ENCODE measurements at regions not wholly inside any gene's neighbourhood (a gene's known extent, or its start where the extent isn't known, plus 50 kb on each side); places are given as distances from the start of the nearest gene placed in this dataset.
"Not testable (repeated sequence)": the region's sequence is repeated elsewhere in the genome, so short reads cannot be mapped to it uniquely, and the experiment has no call there.

DNA sequence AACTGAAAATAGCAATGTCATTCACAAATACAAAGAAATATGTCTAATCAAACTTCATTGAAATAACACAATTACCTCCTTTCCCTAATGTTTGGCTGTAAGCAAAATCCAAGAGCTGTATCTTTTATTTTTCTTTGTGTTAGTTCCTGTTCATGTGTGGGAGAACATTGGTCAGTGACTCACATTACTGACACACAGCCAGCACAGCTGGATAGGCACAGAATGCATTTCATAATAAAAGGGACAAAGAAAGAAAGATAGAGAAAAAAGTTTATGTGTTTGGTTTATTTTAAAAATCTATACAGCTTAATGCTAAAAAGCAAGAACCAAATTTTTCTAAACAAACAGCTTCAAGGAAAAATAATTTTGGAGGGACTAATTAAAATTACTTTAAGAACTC lies 185.6 kb upstream of the COL3A1 start:
- DNase-seq: peak; percentile 90

DNA sequence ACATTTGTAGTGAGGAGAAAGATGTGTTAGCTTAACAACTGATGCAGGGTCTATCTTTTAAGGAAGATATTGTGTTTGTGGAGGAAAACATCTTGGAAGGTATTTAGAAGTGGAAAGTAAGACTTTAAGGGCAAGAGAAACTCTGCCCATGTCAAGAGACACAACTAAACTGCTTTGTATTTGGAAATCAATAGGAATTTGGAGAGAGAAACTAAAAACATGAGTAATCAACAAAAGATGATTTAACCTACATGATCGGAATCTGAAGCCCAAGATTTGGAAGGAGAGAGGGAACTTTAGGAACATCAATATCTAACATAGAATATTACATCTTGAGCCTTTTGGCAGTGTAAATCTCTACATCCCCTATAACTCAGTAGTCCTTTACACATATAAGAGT lies 184.2 kb upstream of the COL3A1 start:
- DNase-seq: no peak

DNA sequence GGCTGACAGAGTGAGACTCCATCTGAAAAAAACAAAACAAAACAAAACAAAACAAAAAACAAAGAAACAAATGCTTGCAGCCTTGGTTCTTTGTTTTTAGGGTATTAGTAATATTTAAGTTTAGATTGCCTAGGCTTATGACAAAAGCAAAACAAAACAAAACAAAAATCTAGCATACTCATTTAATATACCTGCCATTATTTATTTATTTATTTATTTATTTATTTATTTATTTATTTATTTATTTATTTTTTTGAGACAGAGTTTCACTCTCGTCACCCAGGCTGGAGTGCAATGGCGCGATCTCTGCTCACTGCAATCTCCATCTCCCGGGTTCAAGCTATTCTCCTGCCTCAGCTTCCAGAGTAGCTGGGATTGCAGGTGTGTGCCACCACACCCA lies 179.7 kb upstream of the COL3A1 start:
- DNase-seq: not testable (repeated sequence)

DNA sequence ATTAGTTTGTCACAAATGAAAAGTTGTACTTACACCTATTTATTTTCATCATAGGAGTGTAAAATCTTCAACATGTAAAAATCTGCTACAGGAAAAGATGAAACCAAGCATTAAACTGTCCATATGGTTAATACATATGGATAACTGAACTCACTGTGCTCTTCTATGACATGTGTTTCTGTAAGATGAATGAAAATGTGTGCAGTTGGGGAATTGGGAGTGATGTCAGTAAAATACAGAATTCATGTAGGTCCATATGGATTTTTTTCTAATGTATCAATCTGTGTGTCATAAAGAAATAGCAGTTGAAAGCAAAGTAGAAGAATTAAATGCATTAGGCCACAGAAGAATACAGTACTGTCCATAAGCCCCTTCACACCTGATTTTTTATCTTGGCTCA lies 178.4 kb upstream of the COL3A1 start:
- no peak for DNase-seq

DNA sequence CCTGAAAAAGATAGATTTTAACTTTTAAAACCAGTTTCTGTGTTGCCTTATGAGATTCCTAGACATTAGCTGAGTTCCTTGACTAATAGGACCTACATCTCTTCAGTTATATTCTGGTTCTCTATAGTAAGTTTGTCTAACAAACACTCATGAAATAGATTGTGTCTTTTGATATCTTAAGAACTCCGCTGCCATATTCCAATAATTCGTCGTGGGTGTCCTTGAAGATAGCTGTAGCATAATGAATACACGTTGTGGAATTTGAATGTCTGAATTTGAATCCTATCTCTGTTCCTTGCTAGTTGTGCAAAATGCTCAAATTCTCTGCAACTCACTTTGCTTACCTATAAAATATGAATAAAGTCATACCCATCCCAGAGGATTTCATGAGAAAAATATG lies 176.8 kb upstream of the COL3A1 start:
- no peak for DNase-seq

DNA sequence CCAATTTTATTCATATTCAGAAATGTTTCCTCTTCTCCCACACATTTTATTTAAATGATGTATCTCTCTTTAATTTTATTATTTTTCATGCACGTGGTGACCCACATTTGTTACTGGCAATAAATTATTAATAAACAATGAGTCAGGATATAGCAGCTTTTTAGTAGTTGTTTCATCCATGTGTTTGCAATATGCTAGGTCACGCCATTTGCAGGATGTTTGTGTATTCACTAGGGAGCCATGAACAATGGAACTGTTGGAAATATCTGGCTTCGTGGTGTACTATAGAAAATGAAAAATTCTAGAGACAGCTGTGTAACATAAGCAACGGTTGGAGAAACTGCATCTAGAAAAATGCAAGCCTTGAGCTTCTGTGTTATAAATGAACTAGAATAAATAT lies 176.0 kb upstream of the COL3A1 start:
- peak; percentile 86 for DNase-seq

DNA sequence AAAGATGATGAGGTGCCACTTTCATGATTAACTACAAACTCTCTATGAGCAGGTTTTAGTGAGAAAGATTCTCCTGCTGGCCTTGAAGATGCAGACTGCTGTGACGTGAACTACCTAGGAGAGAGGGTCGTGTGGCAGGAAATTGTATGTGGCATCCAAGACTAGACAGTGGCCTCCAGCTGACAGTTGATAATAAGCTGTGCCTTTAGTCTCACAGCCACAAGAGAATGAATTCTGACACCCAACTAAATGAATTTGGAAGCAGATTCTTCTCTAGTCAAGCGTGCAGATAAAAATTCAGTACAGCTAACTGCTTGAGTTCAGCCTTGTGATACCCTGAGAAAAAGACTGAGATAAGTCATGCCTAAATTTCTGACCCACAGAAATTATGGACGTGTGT lies 169.0 kb upstream of the COL3A1 start:
- no peak for DNase-seq

DNA sequence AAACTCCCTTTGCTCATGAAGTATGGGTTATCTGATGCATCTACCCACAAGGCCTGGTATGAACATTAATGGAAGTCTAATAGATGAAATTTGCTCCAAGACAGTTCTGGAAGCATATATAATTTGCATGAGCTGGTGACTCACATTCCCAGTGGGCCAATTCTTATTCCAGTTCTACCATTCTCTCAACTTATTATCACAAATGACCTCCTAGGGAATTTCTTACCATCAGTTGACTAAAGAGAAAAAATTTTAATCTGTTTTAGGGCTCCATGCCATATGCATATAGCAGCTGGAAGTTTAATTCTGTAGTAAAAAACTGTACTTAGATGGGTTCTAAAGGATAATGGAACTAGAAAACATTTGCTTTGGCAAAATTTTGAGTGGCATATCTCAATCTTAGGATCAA lies 165.2 kb upstream of the COL3A1 start:
- DNase-seq: no peak

DNA sequence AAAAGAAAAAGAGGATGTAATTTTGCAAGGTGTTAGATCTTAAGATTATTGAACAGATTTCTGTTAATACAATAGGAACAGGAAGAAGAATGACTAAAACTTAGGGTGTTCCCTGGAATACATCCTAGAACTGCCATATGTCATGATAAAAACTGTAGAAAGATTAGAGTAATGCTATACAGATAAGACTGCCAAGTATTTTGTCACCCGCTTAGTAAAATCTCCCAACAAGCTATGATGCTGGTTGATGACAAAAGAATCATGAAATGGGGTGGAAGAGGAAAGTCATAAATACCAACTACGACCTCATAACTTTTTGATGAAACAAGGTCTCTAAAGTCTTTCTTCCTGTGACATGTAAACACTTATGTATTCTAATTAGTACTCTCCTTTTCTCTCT lies 163.6 kb upstream of the COL3A1 start:
- no peak for DNase-seq

DNA sequence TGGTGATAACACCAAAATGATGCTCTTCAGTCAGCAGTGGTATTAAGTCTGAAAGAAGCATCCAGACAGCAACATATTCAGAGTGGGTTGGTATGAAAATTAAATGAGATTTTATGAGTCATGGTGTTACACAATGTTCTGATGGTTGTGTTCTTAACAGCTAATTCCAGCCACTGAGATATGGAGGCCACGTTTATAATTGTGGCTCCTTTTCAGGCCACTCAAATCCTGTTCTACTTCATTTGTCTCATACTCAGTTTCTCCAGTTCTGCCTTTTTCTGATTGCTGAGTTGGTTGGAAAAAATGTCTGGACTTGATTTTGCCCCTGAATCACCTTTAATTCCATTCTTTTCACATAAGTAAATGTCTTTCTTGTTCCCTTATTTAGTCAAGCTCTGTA lies 162.7 kb upstream of the COL3A1 start:
- no peak for DNase-seq

DNA sequence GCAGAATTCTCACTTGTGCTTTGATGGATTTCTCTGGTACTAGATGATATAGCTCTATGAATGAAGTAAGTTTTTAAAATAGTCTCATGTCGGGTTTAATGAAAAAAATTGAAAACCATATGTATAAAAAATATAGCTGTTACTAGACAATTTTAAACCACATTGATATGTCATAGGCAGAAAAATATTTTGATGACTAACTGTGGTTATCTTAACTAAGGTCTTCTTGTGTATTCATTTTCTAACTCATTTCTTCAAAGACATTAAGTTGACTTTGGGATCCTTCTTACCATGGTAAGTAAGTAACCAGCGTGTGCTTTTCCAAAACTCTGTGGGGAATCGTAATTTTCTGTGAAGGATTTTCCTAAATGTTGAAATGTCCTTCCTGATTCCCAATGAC lies 160.9 kb upstream of the COL3A1 start:
- DNase-seq: no peak

DNA sequence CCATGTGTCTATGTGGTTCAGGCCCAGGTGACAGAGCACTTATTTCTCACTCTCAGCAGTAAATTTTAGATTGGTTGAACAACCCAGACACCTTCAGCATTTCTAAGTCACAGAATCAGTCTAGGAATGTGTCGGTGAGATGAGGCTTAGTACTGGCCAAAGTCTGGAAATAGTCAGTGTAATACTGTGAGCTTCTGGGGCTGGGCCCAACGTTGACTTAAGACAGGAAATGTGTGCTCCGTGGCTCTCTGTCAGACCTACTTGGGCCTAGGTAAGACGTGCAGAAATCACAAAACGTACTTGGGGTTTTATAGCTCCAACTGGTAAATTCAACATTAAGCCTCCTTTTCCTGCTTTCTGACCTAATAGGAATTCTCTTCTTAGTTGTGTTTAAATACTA lies 160.3 kb upstream of the COL3A1 start:
- peak; percentile 68 for DNase-seq

DNA sequence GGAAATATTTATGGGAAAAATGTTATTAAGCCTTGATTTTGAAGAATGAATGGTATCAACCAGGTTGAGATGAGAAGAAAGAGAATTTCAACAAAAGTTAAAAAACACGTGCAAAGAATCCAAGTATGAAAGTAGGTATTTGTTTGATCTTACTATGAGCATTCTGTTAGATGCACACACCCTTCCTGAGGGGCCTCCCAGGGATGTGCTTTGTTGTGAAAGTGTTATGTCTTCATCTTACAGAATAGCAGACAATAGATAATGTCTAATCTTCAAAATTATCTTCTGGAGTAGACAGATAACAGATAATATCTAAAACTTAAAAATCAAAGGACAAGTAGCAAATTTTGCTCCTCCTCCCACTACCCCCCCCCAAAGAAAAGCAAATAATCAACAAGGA lies 155.2 kb upstream of the COL3A1 start:
- no peak for DNase-seq

DNA sequence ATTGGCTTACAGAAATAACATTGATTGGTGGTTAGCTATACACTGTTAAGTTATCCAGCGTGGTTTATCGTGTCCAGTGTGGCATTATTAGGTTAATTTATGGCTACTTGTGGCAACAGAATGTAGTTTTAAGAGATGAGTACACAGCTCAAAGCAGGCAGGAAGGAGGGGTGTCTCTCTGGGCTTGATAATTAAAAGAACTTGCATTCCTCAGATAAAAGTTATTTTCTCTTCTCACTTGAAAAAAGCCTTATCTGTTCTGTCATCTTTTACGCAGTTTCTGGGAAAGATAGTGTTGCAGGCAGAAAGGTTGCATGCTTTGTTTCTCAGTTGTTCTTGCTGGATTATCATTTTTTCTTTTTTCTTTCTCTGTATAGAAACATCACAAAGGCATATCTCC lies 154.4 kb upstream of the COL3A1 start:
- no peak for DNase-seq

DNA sequence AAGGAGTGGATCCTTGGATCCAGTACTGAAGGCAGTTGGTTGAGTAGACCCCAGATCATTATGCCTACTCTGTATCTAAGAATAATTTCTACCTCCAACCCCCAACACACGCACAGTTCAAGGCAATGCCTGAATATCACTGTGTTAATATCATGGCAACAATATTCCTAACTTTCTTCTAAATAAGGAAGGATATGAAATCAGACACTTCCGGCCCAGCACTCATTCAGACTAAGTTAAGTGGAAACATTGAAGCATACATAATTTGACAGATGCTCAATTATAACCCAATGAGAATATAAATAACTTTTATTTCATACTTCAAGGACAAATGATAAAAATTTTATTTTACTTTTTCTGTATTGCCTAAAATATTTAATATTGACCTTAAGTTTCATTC lies 153.6 kb upstream of the COL3A1 start:
- no peak for DNase-seq

DNA sequence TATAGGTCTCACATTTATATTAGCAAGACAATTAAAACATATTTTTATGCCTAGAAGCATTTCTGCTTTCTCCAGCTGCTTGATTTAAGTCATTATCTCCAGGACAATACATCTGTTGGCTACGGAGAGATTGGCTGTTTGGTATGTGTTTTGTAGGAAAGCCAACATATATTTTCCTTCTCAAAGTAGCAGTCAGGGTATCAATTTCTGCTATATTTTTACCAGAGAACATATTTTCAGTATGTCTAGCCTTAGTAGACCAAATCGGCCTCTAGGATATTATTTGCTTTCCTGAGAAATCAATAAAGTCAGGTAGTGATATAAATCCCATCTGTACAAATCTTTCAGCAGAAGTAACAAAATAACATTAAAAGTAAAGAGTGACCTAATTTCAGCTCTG lies 150.0 kb upstream of the COL3A1 start:
- no peak for DNase-seq

DNA sequence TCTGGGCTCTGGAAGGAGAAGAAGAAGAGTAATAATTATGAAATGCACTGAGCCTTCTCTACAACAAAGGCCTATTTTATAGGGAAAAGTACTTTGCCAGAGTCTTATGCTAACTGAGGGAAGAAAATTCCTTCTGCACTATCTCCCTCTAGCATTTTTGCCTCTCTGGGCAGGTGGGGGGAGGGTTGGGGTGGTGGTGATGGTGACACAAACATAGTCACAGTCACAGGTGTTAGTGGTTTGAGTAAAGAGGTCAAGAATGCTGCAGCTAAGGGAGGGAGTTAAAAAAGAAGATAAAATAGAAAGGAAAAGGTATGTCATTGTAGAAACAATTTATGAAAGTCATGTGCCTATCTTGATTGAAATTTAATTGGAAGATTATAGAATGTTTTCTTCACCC lies 140.8 kb upstream of the COL3A1 start:
- no peak for DNase-seq

DNA sequence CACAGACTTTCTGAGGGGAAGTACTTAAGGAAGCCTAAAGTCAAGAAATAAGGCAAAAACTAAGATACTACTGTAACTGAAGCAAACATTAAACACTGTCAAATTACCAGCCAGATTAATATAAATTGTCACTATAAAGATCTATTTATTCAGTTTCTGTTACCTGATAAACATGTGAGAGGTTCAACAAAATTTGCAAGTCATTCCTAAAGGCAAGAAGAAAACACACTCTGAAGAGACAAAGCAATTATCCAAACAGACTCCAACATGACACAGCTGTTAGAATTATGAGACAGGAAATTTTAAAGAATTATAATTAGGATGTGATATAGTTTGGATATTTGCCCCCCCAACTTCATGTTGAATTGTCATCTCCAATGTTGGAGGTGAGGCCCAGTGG lies 140.4 kb upstream of the COL3A1 start:
- DNase-seq: no peak

DNA sequence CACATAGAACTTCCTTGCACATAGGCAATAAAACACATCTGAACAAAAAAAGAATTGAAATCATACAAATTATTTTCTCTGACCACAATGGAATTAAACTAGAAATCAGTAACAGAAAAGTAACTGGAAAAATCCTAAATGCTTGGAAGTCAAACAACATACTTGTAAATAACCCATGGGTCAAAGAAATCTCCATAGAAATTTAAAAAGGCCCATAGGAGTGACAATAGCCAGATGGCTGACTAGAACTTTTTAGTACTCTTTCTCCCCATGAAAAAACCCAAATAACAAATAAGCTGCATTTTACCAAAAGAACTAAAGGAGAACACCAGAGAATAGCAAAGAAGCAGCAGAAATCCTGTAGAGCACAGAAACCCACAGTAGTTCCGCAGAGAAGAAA lies 139.2 kb upstream of the COL3A1 start:
- no peak for DNase-seq

DNA sequence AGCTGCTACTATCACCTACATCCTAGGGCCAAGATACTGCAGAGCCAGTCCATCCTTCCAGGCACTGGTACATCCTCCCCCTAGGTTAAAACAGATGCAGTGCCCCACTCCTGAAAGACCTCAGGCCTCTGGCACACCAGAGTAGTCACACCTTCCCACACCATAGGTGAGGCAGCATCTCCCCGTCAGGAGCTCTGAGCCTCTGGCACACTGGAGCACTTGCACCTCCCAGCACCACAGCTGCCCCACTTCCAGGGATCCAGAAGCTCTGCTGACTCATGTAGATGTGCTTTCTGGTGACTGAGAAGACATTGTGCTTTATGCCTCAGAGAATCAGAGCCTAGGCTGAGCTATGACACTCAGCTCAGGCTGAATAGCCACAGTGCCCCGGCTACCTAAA lies 138.4 kb upstream of the COL3A1 start:
- DNase-seq: no peak

DNA sequence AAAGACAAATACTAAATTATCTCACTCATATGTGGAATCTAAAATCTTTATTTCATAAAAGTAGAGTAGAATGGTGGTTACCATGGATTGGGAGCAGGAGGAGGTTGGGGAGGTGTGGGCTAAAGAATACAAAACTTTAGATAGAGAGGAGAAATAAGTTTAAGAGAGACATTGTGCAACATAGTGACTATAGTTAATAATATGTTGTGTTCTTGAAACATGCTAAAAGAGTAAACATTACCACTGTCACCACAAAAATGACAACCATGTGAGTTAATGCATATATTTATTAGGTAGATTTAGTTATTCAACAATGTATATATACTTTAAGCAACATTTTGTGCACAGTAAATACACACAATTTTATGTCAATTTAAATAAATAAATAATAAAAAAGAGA lies 128.5 kb upstream of the COL3A1 start:
- DNase-seq: no peak

DNA sequence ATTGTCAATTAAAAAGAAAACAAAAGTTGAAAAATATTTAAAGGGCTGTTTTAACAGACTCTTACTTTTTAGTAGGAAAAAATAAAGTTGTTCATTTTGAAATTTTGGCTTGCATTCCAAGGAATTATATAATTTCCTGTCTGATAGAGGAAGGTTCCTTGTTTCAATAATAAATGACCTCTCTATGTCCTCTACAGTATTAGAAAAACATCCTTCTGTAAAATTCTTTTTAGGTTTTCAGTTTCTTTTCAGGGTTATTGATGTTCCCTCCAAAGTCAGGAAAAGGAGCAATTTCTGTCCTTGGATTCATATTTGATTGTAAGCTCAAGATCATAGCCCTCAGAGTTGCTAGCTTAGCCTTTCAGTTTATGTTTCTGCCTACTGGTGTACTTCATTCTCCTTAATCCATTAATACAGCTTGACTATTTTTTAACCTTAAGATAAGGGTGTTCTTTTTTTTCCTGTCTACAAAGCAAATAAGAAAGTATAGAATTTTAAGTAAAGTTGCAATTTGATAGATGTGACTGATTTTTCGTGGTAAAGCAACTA lies 125.2 kb upstream of the COL3A1 start:
- no peak for DNase-seq

DNA sequence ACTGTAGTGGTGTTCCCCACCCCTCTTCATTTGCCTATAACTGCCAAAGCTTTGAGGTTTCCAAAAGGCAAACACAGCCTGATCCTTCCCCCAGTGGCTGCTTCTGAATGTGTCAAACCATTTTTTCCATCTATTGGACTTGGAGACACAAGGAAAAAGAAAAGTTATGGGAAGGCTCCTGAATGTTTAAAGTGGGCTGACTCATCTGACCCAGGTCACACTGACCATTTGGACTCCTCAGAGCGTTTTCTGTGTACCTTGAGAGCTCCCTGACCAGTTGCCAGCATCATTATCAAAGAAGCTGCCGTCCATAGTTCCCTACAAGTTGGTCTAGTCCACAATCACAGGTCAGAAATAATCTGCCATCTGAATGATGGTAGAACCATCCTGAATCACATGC lies 123.4 kb upstream of the COL3A1 start:
- DNase-seq: no peak

DNA sequence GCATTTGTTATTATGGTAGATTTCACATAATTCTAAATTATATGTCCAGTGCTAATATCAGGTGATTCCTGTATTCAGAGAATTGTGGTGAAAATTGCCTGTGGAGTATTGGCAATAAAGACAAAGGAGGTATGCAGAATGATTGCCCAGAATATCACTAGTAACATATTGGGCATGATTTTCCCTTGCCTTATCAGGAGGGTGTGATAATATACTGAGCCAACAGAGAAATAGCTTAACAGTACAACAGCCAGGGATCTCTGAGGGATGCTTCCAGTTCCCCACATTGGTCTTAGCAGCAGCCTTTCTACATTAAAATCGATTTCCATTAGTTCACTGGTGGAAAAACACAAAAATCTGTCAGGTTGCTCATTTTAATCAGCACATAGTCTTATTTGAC lies 122.9 kb upstream of the COL3A1 start:
- DNase-seq: no peak

DNA sequence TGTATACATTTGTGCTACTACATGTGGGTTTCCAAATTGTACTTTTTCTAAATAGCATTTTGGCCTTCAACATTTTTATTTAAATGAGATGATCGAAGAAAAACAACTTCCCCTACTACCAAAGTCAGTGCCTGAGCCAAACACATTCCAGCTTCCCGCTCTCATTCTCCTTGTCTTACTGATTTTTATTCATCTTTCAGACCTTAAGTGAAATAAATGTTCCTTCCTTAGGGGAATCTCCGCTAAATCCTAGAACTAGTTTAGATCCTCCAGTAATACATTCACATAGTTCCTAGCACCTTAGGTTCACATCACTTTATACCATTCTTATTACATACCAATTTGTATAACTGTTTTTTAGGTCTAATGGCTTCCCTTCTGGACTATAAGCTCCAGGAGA lies 122.3 kb upstream of the COL3A1 start:
- no peak for DNase-seq

DNA sequence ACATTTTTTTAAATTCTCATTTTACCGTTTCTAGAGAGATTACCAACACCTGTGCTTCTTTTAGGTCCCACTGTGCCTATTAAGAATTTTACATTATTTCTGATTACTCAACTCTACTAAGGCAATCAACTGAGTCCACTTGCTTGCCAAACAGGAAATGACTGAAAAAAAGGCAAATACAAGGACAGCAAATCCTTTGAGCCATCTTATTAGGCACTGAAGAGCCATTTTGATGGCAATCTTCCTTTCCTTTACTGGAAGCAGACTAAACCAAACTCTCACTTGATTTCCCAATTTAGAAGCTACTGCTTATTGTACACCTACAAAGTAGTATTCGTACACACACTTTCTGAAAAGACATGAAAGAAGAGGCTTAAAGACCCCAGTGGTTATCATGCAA lies 121.4 kb upstream of the COL3A1 start:
- no peak for DNase-seq
